Hepatocyte (in vitro differentiated cells): ENCODE measurements at regions not wholly inside any gene's neighbourhood (a gene's known extent, or its start where the extent isn't known, plus 50 kb on each side); places are given as distances from the start of the nearest gene placed in this dataset.

ENCODE experiments used
- DNase-seq: peaks from one replicate; pipeline ENCODE4 v3.0.0-alpha.2; 2016; ENCODE audit warnings: low spot score
- H2AFZ ChIP-seq: fragments of 200-600 bp; sonication (generic); 2 replicates; pipeline ENCODE4 v1.6.0; 2016; ENCODE audit warnings: antibody characterized with exemption, mild to moderate bottlenecking
- H3K27ac ChIP-seq: fragments of 200-600 bp; sonication (generic); 2 replicates; pipeline ENCODE4 v1.5.1; 2016; ENCODE audit warnings: mild to moderate bottlenecking
- H3K27me3 ChIP-seq: fragments of 200-600 bp; sonication (generic); 2 replicates; pipeline ENCODE4 v1.6.1; 2016
- H3K36me3 ChIP-seq: fragments of 200-600 bp; sonication (generic); replicated peaks from 2 replicates; pipeline ENCODE4 v1.5.1; 2016; ENCODE audit warnings: low read depth; ENCODE audit not compliant: insufficient read depth
- H3K4me1 ChIP-seq: fragments of 200-600 bp; sonication (generic); 2 replicates; pipeline ENCODE4 v1.5.1; 2016; ENCODE audit warnings: mild to moderate bottlenecking, moderate library complexity; ENCODE audit not compliant: insufficient read depth
- H3K4me2 ChIP-seq: fragments of 200-600 bp; sonication (generic); 2 replicates; pipeline ENCODE4 v1.6.0; 2016
- H3K4me3 ChIP-seq: fragments of 200-600 bp; sonication (generic); 2 replicates; pipeline ENCODE4 v1.5.1; 2016; ENCODE audit warnings: mild to moderate bottlenecking
- H3K79me2 ChIP-seq: fragments of 200-600 bp; sonication (generic); 2 replicates; pipeline ENCODE4 v1.6.0; 2017; ENCODE audit warnings: mild to moderate bottlenecking
- H3K9me2 ChIP-seq: fragments of 200-600 bp; sonication (generic); replicated peaks from 2 replicates; pipeline ENCODE4 v1.6.0; 2017; ENCODE audit warnings: mild to moderate bottlenecking; ENCODE audit not compliant: insufficient read depth
- H3K9me3 ChIP-seq: fragments of 200-600 bp; sonication (generic); 2 replicates; pipeline ENCODE4 v1.5.1; 2016; ENCODE audit warnings: low read depth, mild to moderate bottlenecking
- H4K20me1 ChIP-seq: fragments of 200-600 bp; sonication (generic); 2 replicates; pipeline ENCODE4 v1.6.0; 2016; ENCODE audit warnings: mild to moderate bottlenecking; ENCODE audit not compliant: insufficient read depth, poor library complexity, severe bottlenecking
- EZH2 ChIP-seq: fragments of 200-600 bp; sonication (generic); IDR thresholded peaks from 2 replicates; pipeline ENCODE4 v1.6.1; 2016; ENCODE audit warnings: antibody characterized with exemption, mild to moderate bottlenecking, borderline replicate concordance
- EZH2phosphoT487 ChIP-seq: fragments of 200-600 bp; sonication (generic); IDR thresholded peaks from one replicate; pipeline ENCODE4 v1.6.1; 2018; ENCODE audit warnings: antibody characterized with exemption, mild to moderate bottlenecking, low read depth, moderate library complexity; ENCODE audit not compliant: unreplicated experiment, severe bottlenecking
- WGBS: methylation state at CpG from one replicate; pipeline ENCODE4 v1.1.6; 2016; ENCODE audit warnings: low lambda C conversion rate; ENCODE audit errors: missing lambda C conversion rate; 5-methylcytosine and 5-hydroxymethylcytosine counted together
- TF ChIP-seq, protein P1 (sequence below): fragments of 200-600 bp; sonication (generic); IDR thresholded peaks from 2 replicates; pipeline ENCODE4 v1.5.1; 2016; ENCODE audit warnings: antibody characterized with exemption, mild to moderate bottlenecking; ENCODE audit not compliant: poor library complexity

DNA sequence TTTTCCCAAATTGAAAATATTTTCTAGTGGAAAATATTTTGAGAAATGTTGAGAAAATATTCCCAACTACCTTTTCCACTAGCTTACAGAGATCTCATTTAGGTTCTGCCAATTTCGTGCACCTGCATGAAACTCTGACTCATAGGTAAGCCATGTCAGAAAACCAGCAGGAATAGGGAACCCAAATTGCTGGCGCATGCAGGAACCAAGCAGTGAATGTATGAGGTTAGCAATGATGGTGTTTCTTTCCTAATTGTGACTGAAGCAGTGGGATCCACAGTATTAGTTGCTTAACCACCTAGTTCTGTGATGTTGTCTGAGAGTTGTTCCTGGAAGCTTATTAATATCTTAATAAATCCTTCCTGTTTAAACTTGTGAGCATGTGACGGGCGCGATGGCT is 381.0 kb upstream of the TRAM1L1 start:
- TF ChIP-seq EZH2phosphoT487 (no peak), EZH2 (no peak)
- TF ChIP-seq, protein P1, sequence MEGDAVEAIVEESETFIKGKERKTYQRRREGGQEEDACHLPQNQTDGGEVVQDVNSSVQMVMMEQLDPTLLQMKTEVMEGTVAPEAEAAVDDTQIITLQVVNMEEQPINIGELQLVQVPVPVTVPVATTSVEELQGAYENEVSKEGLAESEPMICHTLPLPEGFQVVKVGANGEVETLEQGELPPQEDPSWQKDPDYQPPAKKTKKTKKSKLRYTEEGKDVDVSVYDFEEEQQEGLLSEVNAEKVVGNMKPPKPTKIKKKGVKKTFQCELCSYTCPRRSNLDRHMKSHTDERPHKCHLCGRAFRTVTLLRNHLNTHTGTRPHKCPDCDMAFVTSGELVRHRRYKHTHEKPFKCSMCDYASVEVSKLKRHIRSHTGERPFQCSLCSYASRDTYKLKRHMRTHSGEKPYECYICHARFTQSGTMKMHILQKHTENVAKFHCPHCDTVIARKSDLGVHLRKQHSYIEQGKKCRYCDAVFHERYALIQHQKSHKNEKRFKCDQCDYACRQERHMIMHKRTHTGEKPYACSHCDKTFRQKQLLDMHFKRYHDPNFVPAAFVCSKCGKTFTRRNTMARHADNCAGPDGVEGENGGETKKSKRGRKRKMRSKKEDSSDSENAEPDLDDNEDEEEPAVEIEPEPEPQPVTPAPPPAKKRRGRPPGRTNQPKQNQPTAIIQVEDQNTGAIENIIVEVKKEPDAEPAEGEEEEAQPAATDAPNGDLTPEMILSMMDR = no peak
- no peaks in the 10 kb centered on the region for H4K20me1 ChIP-seq
- no peak for DNase-seq
- no peaks in the 10 kb centered on the region for H3K36me3 ChIP-seq
- no peak overlapping the region for H3K4me3 ChIP-seq
- H3K9me3 ChIP-seq = no peaks in the 10 kb centered on the region
- no peaks in the 10 kb centered on the region for H3K9me2 ChIP-seq
- H3K4me1 ChIP-seq = no peaks in the 10 kb centered on the region
- H3K27ac ChIP-seq = no peak overlapping the region
- WGBS = 95% methylated on average over 5 of the region's 5 CpGs
- no peaks in the 10 kb centered on the region for H3K27me3 ChIP-seq
- no peaks in the 10 kb centered on the region for H3K79me2 ChIP-seq
- H3K4me2 ChIP-seq = no peak overlapping the region
- no peak overlapping the region for H2AFZ ChIP-seq

DNA sequence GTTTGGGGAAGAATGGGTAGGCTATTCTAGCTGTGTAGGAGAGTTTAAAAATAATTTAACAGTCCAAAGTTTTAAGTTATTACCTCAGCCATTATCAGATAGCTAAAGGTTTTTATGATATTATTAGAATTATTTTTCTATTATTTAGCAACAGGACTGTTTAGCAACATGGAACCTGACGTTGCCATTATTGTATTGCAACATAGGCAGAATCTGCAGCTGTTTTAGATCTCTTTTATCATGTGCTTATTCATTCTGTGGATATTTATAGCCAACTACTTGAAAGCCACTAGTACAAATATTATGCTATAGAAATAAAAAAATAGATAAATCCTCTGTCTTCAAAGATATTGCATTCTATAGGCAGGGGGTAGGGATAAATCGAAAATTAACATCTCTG is 382.0 kb upstream of the TRAM1L1 start:
- Histone ChIP-seq H3K4me3 (no peak overlapping the region), H3K9me2 (no peaks in the 10 kb centered on the region), H4K20me1 (no peaks in the 10 kb centered on the region), H3K27ac (no peak overlapping the region), H3K79me2 (no peaks in the 10 kb centered on the region), H3K9me3 (no peaks in the 10 kb centered on the region), H3K36me3 (no peaks in the 10 kb centered on the region), H3K27me3 (no peaks in the 10 kb centered on the region), H3K4me2 (no peak overlapping the region), H3K4me1 (no peaks in the 10 kb centered on the region), H2AFZ (no peak overlapping the region)
- WGBS = 58% methylated on average over 2 of the region's 2 CpGs
- TF ChIP-seq EZH2phosphoT487 (no peak), EZH2 (no peak)
- TF ChIP-seq, protein P1 = no peak
- DNase-seq = no peak

DNA sequence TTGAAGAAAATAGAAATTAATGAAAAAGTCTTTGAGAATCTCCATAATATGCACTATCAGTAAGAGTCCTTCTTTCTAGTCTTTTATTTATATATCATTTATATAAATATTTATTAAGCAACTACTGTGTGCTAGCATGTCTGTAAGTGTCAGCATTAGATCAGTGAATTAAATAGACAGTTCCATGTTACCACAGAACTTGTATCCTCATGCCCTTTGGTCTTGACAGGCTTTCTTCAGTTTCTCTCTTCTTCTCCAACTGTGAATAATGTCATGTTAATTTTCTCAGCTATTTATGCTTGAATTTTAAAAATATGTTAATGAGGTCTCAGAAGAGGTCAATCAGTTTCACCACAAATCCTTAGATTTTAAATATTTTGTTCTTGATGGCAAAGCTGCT is 389.6 kb upstream of the TRAM1L1 start:
- Histone ChIP-seq H4K20me1 (no peaks in the 10 kb centered on the region), H3K4me2 (no peak overlapping the region), H3K9me2 (no peaks in the 10 kb centered on the region), H3K27me3 (no peaks in the 10 kb centered on the region), H3K4me1 (no peaks in the 10 kb centered on the region), H3K4me3 (no peak overlapping the region), H2AFZ (no peak overlapping the region), H3K27ac (no peak overlapping the region), H3K79me2 (no peaks in the 10 kb centered on the region), H3K36me3 (no peaks in the 10 kb centered on the region), H3K9me3 (no peaks in the 10 kb centered on the region)
- TF ChIP-seq EZH2 (no peak), EZH2phosphoT487 (no peak)
- TF ChIP-seq, protein P1 = no peak
- no peak for DNase-seq

DNA sequence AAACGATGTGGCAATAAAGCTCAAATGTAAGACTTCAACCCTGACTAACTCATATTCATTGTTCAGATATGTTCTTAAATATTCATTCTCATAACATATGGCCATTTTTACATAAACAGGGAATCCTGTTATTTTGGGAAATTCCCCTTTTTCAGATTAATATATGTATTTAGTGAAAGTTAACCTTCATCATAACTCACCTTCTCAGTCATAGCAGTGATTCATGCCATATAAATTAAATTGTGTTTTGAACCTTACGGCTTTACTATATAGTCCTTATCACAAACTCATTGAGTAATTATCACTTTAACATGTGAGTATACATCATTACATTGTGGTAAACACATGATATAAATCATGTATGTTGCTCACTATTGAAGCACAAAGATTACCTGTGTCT is 392.5 kb upstream of the TRAM1L1 start:
- H3K4me1 ChIP-seq = no peaks in the 10 kb centered on the region
- H3K4me3 ChIP-seq = no peak overlapping the region
- H3K27ac ChIP-seq = no peak overlapping the region
- H3K79me2 ChIP-seq = no peaks in the 10 kb centered on the region
- H2AFZ ChIP-seq = no peak overlapping the region
- WGBS = 86% methylated on average over 2 of the region's 2 CpGs
- H3K36me3 ChIP-seq = no peaks in the 10 kb centered on the region
- H4K20me1 ChIP-seq = no peaks in the 10 kb centered on the region
- no peak for TF ChIP-seq EZH2
- TF ChIP-seq, protein P1 = no peak
- TF ChIP-seq EZH2phosphoT487 = no peak
- no peaks in the 10 kb centered on the region for H3K9me3 ChIP-seq
- no peak for DNase-seq
- H3K4me2 ChIP-seq = no peak overlapping the region
- no peaks in the 10 kb centered on the region for H3K27me3 ChIP-seq
- H3K9me2 ChIP-seq = no peaks in the 10 kb centered on the region
